Posterior vena cava (tissue), 2 donors: ENCODE measurements at regions not wholly inside any gene's neighbourhood (a gene's known extent, or its start where the extent isn't known, plus 50 kb on each side); places are given as distances from the start of the nearest gene placed in this dataset.

ENCODE experiments used
- DNase-seq: peaks from one replicate; pipeline ENCODE4 v3.0.0-alpha.2; 2020; ENCODE audit warnings: low spot score
- intact Hi-C, 2 donors: fragments of 100-400 bp; cut with DNase I; formaldehyde crosslinking; loops; one replicate each; pipeline versions ENCODE4 v1.14.1 to v1.14.2; 2022 to 2023
- donor health status: DM: yes; HTN: yes; CAD: no.
- donor health status: DM: yes; HTN: yes; CAD: no.

DNA sequence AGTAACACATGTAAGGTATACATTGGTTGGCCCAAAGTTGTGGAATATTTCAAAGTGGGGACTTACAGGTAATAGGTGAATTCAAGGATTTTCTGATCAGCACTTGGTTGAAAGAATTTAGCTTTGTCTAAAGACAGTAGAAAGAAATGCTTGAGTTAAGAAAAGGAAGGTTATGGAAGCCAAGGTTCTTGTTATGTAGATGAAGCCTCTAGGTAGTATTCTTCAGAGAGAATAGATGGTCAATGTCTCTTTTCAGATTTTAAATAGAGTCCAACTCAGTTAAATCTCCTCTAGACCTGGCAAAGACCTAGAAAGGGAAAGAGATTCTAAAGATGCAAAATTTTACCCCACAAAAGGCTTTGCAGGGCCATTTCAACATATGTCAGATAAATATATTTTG is 157.4 kb downstream of the ANKRD30B start:
- DNase-seq: no peak
- intact Hi-C loops: no loop called here

GRCh38 chr18:14905979-14906378 is 158.0 kb downstream of the ANKRD30B start:
- intact Hi-C loops: no loop called here
- DNase-seq: no peak

- intact Hi-C loops: no loop called here
- DNase-seq: no peak
Measured at GRCh38 chr18:14907420-14907819, 159.4 kb downstream of the ANKRD30B start.

- no peak for DNase-seq
- intact Hi-C loops: no loop called here
Measured at GRCh38 chr18:14908541-14908940, 160.6 kb downstream of the ANKRD30B start.

DNA sequence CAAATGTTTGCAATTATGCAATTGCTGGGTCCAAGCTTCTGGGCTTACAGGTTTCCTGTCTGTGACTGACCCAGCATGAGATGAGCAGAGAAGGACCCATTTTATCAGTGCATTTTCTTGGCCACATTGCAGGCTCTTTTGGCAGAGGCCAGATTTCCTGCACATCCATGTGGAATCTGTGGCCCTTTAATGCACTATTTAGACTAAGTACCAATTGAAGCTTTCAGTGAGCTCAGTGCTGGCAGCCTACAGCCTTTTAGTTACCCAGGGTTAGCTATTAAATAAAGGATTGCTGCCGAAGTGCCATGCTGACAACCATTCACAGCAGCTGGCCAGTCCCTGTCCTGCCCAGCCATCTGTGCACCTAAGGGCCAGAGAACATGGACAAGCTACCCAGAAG is 165.0 kb downstream of the ANKRD30B start:
- intact Hi-C loops: no loop called here
- DNase-seq: no peak

- intact Hi-C loops: no loop called here
Measured at GRCh38 chr18:14914121-14914520, 166.1 kb downstream of the ANKRD30B start.

DNA sequence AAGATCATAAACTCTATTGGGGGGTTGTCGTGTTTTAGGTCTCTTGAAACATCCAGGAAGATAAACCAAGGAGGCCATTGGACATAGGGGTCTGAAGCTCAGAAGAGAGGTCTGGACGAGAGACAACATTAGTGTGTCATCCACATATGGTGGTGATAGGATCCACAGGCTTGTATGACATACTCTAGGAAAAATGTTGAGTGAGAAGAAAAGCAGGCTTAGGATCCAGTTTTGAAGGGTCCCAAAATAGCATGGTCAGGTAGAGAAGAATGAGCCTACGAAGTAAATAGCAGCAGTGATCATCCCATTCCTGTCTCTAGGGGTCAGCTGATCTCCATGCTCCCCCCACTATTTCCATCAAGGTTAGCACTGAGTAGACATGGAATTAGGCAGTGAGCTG is 166.8 kb downstream of the ANKRD30B start:
- DNase-seq: no peak
- intact Hi-C loops: no loop called here

More at GRCh38 chr18:14914121-14914520, 166.1 kb downstream of the ANKRD30B start:
- DNase-seq: no peak

DNA sequence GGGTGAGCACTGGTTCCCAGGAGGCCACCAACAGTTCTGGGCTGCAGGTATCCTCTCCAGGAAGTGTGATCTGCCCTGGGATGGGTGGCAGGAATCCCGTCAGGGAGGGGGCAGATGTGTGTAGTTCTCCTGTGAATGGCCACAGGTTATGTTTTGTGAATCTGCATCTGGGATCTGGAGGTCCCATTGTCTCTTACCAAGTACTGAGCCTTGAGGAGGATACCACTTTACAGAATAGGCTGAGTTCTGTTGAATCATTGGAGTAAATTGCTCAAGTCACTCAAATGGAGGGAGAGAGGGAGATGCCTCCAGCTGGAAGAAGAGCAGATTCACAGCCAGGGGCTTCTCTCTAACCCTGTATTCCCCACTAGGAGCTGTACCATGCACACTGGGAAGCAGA is 168.2 kb downstream of the ANKRD30B start:
- no peak for DNase-seq
- intact Hi-C loops: no loop called here

DNA sequence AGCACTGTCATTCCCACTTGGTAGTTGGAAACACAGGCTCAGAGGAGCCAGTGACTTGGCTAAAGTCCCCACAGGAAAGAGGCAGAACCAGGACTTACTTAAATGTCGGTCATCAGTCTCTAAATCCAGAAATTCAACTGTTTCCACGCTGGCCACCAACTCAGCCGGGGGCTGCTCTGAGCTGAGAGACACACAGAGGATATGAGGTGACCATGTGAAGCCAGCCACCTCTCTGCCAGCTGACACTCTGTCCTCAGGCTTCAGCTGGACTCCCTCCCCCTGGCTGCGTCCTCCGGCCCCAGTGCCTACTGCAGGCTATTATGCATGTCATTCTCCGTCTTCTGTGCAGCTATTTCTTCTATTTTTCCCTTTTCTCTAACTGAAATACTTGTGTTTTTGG is 168.9 kb downstream of the ANKRD30B start:
- intact Hi-C loops: no loop called here
- DNase-seq: no peak

DNA sequence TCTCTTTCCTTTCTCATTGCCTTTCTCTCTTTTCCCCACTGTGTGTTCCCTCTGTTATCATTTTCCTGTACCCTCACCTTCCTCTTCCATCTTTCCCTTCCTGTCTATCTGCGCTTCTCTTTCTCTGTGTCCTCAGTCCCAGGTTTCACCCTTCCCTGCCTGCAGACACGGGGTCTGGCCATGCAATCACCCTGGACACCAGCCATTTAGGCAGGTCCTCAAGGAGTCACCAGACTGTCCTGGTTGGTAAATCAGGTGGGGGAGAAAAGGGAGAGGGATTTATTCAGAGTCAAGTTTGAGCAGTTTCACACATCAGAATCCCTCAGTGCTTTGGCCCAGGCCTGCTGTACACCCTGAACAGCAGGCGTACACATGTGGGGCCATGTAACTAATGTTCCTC is 169.3 kb downstream of the ANKRD30B start:
- intact Hi-C loops: no loop called here
- no peak for DNase-seq

DNA sequence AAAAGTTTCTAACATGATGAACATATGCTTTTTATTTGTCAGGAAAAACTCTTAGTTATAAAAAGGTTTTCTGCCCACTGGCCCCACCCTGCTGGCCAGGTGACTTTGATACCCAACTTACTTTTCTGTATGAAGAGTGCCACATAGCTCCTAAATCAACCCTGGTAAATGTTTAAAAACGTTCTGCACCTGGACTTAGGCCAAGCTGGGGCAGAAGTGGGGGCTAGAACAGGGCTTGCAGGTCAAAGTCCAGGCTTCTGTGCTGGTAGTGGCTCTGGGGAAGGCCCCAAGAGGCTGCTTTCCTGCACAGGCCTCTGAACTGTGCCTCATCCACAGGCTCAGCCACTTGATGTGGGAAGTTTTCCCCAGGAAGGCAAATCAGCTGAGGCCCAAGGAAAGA is 171.7 kb downstream of the ANKRD30B start:
- intact Hi-C loops: no loop called here
- no peak for DNase-seq

- no peak for DNase-seq
- intact Hi-C loops: no loop called here
Measured at GRCh38 chr18:14921031-14921430, 173.1 kb downstream of the ANKRD30B start.

DNA sequence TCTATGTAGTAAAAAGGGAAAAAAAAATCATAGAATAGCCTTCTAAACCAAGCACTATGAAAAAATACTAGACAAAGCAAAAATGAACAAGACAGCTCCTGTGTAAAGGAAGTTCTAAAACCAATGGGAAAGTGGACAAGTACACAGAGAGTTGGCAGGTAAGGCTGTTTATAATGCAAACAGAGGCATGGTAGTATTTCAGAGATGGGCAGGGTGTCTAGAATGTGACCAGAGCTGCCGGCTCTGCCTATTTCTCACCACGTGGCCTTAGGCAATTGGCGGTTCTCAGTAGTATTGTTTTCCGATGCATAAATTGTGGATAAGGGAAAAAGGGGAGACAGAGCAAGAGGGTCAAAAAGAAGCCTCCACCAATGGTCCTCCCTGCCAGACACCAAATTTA is 173.6 kb downstream of the ANKRD30B start:
- intact Hi-C loops: no loop called here
- no peak for DNase-seq

DNA sequence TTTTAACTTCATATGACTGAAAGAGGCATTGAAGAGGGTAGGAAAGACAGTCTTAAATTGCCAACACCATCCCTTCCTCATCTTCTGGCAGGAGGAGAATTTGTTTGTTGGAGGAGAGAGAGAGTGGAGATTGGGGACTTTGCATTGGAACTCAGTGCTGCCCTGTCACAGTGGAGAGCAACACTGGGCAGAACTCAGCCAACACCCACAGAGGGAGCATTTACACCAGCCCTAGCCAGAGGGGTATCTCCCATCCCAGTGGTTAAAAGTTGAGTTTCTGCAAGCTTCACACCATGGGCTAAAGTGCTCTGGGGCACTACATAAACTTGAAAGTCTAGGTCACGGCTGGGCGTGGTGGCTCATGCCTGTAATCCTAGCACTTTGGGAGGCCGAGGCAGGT is 174.1 kb downstream of the ANKRD30B start:
- intact Hi-C loops: no loop called here
- DNase-seq: no peak

- intact Hi-C loops: no loop called here
- DNase-seq: no peak
Measured at GRCh38 chr18:14922965-14923565, 175.1 kb downstream of the ANKRD30B start.

GRCh38 chr18:14924226-14924625 is 176.3 kb downstream of the ANKRD30B start:
- intact Hi-C loops: no loop called here
- DNase-seq: no peak

DNA sequence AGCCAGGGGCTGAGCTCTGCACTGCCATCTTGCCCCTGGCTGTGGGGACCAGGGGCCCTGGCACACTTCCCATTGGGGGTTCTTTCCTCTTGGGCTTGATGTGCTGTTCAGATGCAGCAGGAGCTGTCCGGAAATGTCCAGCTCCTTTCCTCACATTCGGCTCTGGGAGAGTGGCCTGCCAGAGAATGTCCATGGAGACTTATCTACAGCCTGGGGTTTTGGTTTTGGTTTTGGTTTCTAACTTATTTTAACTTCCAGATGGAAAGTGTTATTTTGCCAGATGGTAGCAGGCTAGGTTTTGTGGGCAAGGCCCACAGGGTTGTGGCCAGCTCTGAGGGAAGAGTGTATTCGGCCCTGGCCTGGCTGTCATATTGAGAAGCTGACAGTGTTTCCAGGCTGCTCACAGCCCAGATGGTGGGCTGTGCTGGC is 177.3 kb downstream of the ANKRD30B start:
- intact Hi-C loops: no loop called here
- DNase-seq: no peak

GRCh38 chr18:14927701-14928100 is 179.7 kb downstream of the ANKRD30B start:
- intact Hi-C loops: no loop called here
- no peak for DNase-seq

DNA sequence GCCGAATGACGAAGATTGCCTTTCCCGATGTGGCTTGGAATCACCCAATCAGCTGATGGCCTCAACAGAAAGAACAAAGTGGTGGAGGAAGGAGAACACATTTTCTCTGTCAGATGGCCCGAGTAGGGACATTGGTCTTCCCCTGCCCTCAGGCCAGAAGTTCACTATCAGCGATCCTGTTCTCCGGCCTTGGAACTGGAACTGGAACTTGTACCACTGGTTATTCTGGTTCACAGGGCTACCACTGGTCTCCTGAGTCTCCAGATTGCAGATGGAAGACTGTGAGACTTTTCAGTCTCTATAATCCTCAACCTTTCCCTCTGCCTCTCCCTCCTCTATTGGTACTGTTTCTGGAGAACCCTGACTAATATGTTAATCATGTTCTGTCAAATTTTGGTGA is 180.4 kb downstream of the ANKRD30B start:
- no peak for DNase-seq
- intact Hi-C loops: no loop called here

GRCh38 chr18:14930076-14930475 is 182.1 kb downstream of the ANKRD30B start:
- intact Hi-C loops: no loop called here
- no peak for DNase-seq

DNA sequence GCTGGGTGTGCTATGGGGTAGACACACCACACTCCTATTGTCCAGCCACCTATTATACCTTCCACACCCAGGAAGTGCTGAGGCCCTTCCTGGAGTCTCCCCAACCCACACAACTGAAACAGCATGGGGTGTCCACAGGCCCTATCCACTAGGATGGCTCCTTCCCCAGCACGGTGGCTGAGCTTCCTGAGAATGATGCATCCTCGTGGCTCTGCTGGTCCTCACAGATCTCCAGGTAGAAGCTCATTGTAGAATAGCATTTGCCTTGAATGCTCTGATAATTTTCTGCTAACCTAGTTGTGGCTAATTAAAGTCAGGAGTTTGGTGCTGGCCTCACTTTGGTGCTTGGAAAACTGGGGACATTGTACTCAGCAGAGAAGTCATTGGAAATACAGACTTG is 182.6 kb downstream of the ANKRD30B start:
- DNase-seq: no peak
- intact Hi-C loops: no loop called here
